ENCODE measurements at regions not wholly inside any gene's neighbourhood (a gene's known extent, or its start where the extent isn't known, plus 50 kb on each side); places are given as distances from the start of the nearest gene placed in this dataset.

GRCh38 chr19:33885236-33885635, 88.6 kb downstream of the KCTD15 start:
- TF ChIP-seq POLR2AphosphoS5 (IDR thresholded peaks at IDR 0.05) (no peak), POLR2A (IDR thresholded peaks at IDR 0.05) (no peak)
- TF ChIP-seq, protein P1, sequence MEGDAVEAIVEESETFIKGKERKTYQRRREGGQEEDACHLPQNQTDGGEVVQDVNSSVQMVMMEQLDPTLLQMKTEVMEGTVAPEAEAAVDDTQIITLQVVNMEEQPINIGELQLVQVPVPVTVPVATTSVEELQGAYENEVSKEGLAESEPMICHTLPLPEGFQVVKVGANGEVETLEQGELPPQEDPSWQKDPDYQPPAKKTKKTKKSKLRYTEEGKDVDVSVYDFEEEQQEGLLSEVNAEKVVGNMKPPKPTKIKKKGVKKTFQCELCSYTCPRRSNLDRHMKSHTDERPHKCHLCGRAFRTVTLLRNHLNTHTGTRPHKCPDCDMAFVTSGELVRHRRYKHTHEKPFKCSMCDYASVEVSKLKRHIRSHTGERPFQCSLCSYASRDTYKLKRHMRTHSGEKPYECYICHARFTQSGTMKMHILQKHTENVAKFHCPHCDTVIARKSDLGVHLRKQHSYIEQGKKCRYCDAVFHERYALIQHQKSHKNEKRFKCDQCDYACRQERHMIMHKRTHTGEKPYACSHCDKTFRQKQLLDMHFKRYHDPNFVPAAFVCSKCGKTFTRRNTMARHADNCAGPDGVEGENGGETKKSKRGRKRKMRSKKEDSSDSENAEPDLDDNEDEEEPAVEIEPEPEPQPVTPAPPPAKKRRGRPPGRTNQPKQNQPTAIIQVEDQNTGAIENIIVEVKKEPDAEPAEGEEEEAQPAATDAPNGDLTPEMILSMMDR (IDR thresholded peaks at IDR 0.05), result no peak

Measured in suprapubic skin (tissue), 4 donors.